A673 (cell line): ENCODE measurements at regions not wholly inside any gene's neighbourhood (a gene's known extent, or its start where the extent isn't known, plus 50 kb on each side); places are given as distances from the start of the nearest gene placed in this dataset.

Source experiments
- BruUV-seq: library from RNA; stranded (reverse); fragments of 400-500 nt; replicated peaks from 2 replicates; lab custom pipeline; 2021; lab: Mats Ljungman, UMichigan
- CTCF ChIA-PET: fragments of 300-600 bp; sonication (Branson Sonifier 250); formaldehyde crosslinking; loops from one replicate; lab custom pipeline; 2022; ENCODE audit warnings: antibody characterized with exemption; lab: Charles Lee
- POLR2A ChIA-PET: fragments of 300-600 bp; sonication (Branson Sonifier 250); formaldehyde crosslinking; loops from one replicate; lab custom pipeline; 2022; ENCODE audit warnings: antibody characterized with exemption; ENCODE audit not compliant: low non-redundant PET; lab: Charles Lee
- DNase-seq: peaks from one replicate; pipeline ENCODE4 v3.0.0-alpha.2; 2015; ENCODE audit warnings: low spot score
- H3K27ac ChIP-seq: fragments of 200-600 bp; sonication (generic); 2 replicates; pipeline ENCODE4 v1.5.1; 2016; ENCODE audit warnings: mixed run types, low read depth, mild to moderate bottlenecking, mixed read lengths, antibody characterized with exemption, low read length; ENCODE audit not compliant: poor library complexity, severe bottlenecking
- H3K27me3 ChIP-seq: fragments of 200-600 bp; sonication (generic); replicated peaks from 2 replicates; pipeline ENCODE4 v1.6.1; 2017; ENCODE audit warnings: mixed run types, low read depth, mild to moderate bottlenecking, mixed read lengths, antibody characterized with exemption, low read length; ENCODE audit not compliant: insufficient read depth, poor library complexity
- H3K36me3 ChIP-seq: fragments of 200-600 bp; sonication (generic); 2 replicates; pipeline ENCODE4 v1.6.1; 2016; ENCODE audit warnings: mixed run types, mild to moderate bottlenecking, mixed read lengths, antibody characterized with exemption, low read length; ENCODE audit not compliant: insufficient read depth, poor library complexity, severe bottlenecking
- H3K4me1 ChIP-seq: fragments of 200-600 bp; sonication (generic); 2 replicates; pipeline ENCODE4 v1.6.1; 2017; ENCODE audit warnings: mixed run types, mild to moderate bottlenecking, mixed read lengths, antibody characterized with exemption, low read length; ENCODE audit not compliant: insufficient read depth, poor library complexity, severe bottlenecking
- H3K4me3 ChIP-seq: fragments of 200-600 bp; sonication (generic); 2 replicates; pipeline ENCODE4 v1.5.1; 2016; ENCODE audit warnings: low read depth, mixed run types, mild to moderate bottlenecking, mixed read lengths, low read length; ENCODE audit not compliant: poor library complexity, severe bottlenecking
- H3K9me3 ChIP-seq: fragments of 200-600 bp; sonication (generic); 2 replicates; pipeline ENCODE4 v1.6.1; 2016; ENCODE audit warnings: mixed run types, low read depth, mild to moderate bottlenecking, mixed read lengths, antibody characterized with exemption, low read length; ENCODE audit not compliant: poor library complexity, severe bottlenecking
- EZH2 ChIP-seq: fragments of 200-600 bp; sonication (generic); IDR thresholded peaks from 2 replicates; pipeline ENCODE4 v1.6.1; 2017; ENCODE audit warnings: borderline replicate concordance, low read depth, mild to moderate bottlenecking, mixed read lengths, antibody characterized with exemption, low read length; ENCODE audit not compliant: poor library complexity, severe bottlenecking
- intact Hi-C: fragments of 100-400 bp; cut with micrococcal nuclease; formaldehyde crosslinking; loops from one replicate; pipeline ENCODE4 v1.10.0; 2022; ENCODE audit not compliant: unreplicated experiment
- TF ChIP-seq, protein P1 (sequence below): fragments of 300-800, 200-600 bp; sonication (generic); conservative IDR thresholded peaks from 2 replicates; pipeline ENCODE4 v1.5.1; 2017; ENCODE audit warnings: low read depth, mild to moderate bottlenecking, antibody characterized with exemption, low read length, moderate library complexity, mixed read lengths

DNA sequence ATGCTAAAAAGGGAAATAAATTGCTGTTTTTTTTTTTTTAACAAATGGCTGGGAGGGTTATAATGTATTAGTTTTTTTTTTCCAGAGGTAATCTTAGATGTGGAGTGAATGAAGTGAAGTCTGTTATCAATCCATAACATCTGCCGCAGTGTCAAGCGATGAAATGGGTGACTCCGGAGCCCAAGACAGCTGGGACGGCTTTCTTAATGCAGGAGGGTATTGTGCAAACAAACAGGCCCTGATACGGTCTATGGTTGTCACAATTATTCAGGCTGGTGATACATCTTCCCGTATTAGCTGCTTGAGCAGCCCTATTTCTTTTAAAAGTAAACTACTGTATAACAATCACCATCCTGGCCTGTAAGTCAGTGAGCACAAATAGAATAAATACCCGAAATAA is 1231.2 kb downstream of the GATA3 start:
- Histone ChIP-seq H3K4me3 (no peak overlapping the region), H3K27ac (no peak overlapping the region), H3K27me3 (no peaks in the 10 kb centered on the region), H3K9me3 (no peaks in the 10 kb centered on the region), H3K4me1 (no peaks in the 10 kb centered on the region), H3K36me3 (no peaks in the 10 kb centered on the region)
- intact Hi-C loops, result no loop called here
- TF ChIP-seq EZH2, result no peak
- TF ChIP-seq, protein P1, sequence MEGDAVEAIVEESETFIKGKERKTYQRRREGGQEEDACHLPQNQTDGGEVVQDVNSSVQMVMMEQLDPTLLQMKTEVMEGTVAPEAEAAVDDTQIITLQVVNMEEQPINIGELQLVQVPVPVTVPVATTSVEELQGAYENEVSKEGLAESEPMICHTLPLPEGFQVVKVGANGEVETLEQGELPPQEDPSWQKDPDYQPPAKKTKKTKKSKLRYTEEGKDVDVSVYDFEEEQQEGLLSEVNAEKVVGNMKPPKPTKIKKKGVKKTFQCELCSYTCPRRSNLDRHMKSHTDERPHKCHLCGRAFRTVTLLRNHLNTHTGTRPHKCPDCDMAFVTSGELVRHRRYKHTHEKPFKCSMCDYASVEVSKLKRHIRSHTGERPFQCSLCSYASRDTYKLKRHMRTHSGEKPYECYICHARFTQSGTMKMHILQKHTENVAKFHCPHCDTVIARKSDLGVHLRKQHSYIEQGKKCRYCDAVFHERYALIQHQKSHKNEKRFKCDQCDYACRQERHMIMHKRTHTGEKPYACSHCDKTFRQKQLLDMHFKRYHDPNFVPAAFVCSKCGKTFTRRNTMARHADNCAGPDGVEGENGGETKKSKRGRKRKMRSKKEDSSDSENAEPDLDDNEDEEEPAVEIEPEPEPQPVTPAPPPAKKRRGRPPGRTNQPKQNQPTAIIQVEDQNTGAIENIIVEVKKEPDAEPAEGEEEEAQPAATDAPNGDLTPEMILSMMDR, result no peak
- ChIA-PET CTCF (no interaction called here), POLR2A (no interaction called here)
- BruUV-seq, result no TSS peak
- DNase-seq, result no peak

DNA sequence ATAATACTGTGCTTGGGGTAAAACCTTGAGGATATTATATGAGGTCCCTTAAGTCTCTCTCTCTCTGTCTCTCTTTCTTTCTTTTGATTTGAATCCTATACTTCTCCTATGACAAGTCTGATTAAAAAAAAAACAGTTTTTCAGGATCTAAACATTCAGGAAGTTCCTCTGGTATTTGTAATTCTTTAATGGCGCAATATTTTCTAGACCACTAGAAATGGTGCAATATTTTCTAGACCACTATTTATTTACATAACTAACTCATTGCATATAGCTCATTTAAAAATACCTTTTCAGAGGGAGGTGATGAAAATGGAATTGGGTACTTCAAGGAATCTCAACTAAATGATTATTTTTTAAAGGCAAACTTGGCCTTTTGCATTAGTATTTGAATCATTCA is 1235.3 kb downstream of the GATA3 start:
- intact Hi-C loops, result no loop called here
- POLR2A ChIA-PET, result no interaction called here
- CTCF ChIA-PET, result no interaction called here
- no peaks in the 10 kb centered on the region for H3K27me3 ChIP-seq
- no peak for TF ChIP-seq EZH2
- TF ChIP-seq, protein P1, result no peak
- no peak overlapping the region for H3K4me3 ChIP-seq
- no TSS peak for BruUV-seq
- no peak for DNase-seq
- H3K27ac ChIP-seq, result no peak overlapping the region
- no peaks in the 10 kb centered on the region for H3K9me3 ChIP-seq
- H3K36me3 ChIP-seq, result no peaks in the 10 kb centered on the region
- no peaks in the 10 kb centered on the region for H3K4me1 ChIP-seq

DNA sequence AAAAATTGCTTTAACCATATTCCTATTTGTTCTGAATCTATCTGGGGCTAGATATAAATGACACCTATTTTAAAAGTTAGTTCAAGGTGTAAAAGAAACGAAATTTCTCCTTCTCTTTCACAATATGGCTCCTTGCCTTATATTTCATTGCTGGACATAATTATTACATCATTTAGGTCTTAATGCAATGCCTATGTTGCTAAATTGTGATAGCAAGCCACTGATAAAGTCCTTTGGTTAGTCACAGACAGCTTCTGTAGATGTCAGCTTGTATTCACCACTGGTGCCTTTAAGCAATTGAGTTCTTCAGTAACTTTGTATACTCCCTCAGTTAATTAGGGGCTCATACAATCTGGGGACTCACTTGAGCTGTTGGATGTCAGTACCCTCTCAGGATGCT is 1236.6 kb downstream of the GATA3 start:
- Histone ChIP-seq H3K36me3 (no peaks in the 10 kb centered on the region), H3K4me3 (no peak overlapping the region), H3K27ac (no peak overlapping the region), H3K9me3 (no peaks in the 10 kb centered on the region), H3K4me1 (no peaks in the 10 kb centered on the region), H3K27me3 (no peaks in the 10 kb centered on the region)
- DNase-seq, result no peak
- POLR2A ChIA-PET, result no interaction called here
- CTCF ChIA-PET, result no interaction called here
- intact Hi-C loops, result no loop called here
- no TSS peak for BruUV-seq
- no peak for TF ChIP-seq EZH2
- TF ChIP-seq, protein P1, result no peak
